NCI-H1694 treated with DMSO at 0.1 percent for 48 hours (cell line): ENCODE measurements at regions not wholly inside any gene's neighbourhood (a gene's known extent, or its start where the extent isn't known, plus 50 kb on each side); places are given as distances from the start of the nearest gene placed in this dataset.

ENCODE experiments used
- DNase-seq: peaks from one replicate; lab custom pipeline; 2025; lab: John Stamatoyannopoulos, UW

- DNase-seq = no peak
These were observed 662.4 kb downstream of the SLITRK1 start for GRCh38 chr13:83219832-83220231.

GRCh38 chr13:83216479-83217245 lies 665.6 kb downstream of the SLITRK1 start:
- DNase-seq = no peak

- DNase-seq = no peak
These were observed 666.6 kb downstream of the SLITRK1 start for GRCh38 chr13:83215627-83216026.

DNA sequence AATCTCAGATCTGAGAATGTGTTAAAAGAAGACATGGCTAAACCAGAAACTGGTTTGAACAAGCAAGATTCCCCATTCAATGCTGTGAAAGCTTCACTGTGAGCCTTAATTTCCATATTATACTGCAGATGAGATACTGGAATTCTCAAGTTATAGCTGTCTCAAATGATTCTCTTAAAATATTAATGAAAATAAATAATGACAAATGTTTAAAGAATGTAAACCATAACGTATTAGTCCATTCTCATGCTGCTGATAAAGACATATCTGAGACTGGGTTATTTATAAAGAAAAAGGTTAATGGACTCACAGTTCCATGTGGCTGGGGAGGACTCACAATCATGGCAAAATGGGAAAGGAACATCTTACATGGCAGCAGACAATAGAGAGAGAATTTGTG lies 667.8 kb downstream of the SLITRK1 start:
- no peak for DNase-seq

GRCh38 chr13:83211301-83211700 lies 671.0 kb downstream of the SLITRK1 start:
- DNase-seq = no peak

- DNase-seq = no peak
These were observed 677.4 kb downstream of the SLITRK1 start for GRCh38 chr13:83204886-83205285.

DNA sequence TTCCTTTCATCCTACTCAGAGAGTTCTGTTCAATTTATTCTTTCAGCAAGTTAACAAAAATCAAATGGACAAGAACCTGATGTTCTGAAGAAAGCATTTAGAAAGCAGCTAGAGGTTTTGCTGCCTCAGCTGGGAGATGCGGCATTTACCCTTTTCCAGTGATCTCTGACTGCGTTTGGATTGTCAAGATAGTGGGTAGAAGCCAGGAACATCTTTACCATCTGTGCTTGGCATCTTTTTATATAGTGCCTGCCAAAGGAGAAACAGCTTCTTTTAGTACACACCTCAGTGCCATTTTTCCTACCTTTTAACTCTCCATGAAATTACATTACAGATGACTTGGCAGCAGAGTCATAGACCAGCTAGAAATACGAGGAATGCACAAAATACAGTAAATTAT lies 680.8 kb downstream of the SLITRK1 start:
- no peak for DNase-seq

GRCh38 chr13:83197316-83197715 lies 685.0 kb downstream of the SLITRK1 start:
- DNase-seq = no peak

DNA sequence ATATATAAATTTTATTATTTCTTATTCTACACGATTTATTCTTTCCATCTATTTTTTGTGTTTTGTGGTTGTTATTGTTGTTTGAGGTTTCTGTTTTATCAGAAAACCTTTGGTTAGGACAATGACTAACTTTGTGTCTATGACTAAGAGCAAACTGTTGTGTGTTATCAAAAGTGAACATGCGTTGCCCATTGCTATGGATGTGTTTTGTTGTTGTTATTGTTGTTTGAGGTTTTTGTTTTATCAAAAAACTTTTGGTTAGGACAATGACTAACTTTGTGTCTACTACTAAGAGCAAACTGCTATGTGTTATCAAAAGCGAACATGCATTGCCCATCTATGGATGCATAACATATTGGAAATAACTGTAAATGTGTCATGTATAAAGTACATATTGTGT lies 692.3 kb downstream of the SLITRK1 start:
- no peak for DNase-seq

DNA sequence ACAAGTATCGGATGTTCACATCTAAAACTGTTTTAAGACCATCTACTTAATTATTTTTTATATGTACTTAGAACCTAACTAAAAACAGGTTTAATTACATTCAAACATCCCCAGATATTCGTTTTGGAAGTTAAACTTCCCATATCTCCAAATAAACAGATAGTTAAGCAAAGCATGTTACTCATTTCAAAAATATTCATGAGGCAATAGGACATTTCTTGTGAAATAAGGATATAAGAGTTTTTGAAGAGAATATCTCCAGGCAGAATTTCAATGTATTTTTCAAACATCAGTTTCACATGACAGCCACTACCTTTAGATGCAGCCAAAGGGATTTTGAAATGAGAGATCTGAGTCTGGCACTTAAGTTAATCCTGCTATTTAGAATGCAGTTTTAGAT lies 697.5 kb downstream of the SLITRK1 start:
- no peak for DNase-seq

- DNase-seq = no peak
These were observed 698.2 kb downstream of the SLITRK1 start for GRCh38 chr13:83184150-83184475.

DNA sequence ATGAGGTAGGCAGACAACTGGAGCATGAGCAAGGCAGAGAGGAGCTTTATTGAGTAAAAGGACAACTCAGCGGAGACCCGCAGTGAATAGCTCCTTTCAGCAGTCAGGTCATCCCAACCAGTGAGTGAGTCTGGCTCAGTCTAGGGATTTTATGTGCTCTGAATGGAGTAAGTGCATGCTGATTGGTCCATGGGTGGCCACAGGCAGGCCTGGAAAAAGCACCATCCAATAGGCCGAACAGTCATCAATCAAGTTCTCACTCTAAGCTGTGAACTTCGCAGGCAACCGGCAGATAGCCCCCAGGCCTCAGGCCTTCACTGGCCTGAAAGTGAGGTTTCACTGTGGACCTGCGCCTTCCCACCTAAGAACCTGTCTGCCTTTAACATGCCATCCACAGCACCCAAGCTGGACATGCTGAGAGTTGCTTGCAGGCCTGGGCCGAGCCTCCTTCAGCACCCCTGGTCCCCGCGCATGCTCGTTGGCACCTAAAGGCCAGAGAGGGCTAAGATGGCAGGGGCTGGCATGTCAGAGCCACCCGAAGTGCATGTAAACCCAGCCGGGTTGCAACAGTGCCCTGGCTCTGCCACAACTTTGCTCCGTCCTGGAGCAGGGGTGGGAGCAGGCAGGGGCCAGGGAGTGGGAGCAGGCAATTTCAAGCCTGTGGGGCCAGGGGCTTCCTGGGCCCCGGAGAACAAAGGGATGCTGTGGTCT lies 698.7 kb downstream of the SLITRK1 start:
- no peak for DNase-seq

DNA sequence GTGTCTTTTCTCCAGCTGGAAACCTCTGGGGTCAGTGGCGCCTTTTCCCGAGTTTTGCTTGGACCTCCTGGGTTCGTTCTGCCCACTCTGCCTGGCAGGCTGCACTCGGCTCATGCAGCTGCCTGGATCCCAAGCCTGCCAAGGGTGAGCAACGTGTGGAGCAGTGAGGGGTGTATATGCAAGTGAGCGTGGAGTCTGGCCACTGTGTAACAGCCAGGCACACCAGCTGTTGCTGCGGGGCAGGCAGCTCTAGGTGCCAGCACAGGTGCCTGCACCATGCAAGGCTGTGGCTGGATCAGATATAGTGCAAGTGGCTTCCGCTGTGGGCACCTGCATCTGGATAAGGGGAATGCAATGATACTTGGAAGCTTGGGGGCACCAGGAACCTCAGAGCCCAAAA lies 699.4 kb downstream of the SLITRK1 start:
- no peak for DNase-seq

GRCh38 chr13:83178008-83178407 lies 704.3 kb downstream of the SLITRK1 start:
- DNase-seq = no peak

DNA sequence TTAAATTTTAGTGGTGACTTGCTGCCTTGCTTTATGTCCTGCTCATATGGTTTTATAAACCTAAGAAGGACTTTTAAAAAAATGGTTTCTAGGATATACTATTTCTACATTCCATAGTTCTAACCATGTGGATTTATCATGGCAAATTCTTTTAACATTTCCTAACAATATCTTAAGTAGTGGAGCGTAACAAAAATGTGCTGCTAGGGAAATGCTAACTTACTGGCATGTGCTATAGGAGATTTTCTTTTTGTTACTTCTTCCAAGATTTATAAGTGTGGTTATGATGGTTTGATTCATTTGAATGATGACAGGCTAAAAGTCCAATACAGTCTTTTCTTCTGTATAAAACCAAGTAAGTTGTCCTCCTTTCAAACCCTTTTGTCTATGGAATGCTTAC lies 713.7 kb downstream of the SLITRK1 start:
- DNase-seq = no peak

GRCh38 chr13:83167203-83167602 lies 715.1 kb downstream of the SLITRK1 start:
- DNase-seq = no peak

GRCh38 chr13:83166550-83166949 lies 715.7 kb downstream of the SLITRK1 start:
- no peak for DNase-seq

DNA sequence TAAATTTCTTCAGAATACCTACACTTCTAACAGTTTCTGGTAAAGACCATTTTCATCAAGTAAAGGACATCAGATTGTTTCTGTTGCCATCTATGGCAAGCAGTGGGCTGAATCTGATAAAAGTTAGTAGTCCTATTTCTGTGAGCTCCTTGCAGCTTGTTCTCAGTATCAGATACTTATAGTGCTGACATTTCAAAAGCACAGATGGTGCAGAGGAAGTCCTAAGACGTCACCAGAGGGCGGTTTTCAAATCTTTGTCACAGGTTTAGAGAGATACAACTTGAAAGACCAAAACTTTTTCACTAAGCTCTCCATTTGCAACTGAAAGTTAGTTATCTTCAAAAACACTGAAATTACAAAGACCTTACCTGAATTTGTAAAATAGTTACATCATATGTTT lies 719.8 kb downstream of the SLITRK1 start:
- DNase-seq = no peak

DNA sequence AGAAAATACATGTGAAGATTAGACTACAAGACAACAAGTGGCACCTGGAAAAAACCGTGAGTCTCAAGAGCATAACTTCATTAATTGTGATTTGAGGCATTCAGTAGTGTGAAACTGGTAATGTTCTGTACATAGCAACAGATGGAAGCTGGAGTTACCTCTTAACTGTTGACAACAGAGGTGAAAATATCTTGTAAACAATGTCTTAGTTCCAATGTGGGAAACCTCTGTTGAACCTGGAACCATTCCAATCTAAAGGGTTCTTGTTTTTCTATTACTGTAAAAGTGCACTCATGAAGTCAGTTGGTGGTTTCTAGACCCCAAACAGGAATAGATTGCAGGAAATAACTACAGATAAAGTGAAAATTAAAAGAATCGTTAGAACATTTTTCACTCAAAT lies 728.4 kb downstream of the SLITRK1 start:
- DNase-seq = no peak

DNA sequence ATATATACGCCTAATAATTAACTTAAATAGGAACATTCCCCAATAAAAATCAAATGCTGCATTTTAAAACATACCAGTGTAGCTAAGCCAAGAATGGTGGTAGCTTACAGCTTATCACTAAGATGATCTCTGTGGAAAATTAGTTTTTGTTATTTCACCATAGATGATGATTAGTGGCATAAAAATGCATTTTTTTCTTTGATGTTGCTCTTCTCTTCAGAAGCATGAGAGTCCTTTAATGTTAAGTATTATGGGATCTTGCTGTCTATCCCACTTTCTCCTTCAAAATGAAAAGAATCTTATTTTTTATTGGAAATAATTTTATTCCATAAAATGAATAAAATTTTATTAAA lies 731.0 kb downstream of the SLITRK1 start:
- no peak for DNase-seq

- DNase-seq = no peak
These were observed 731.5 kb downstream of the SLITRK1 start for GRCh38 chr13:83150616-83151307.

GRCh38 chr13:83136660-83137059 lies 745.6 kb downstream of the SLITRK1 start:
- no peak for DNase-seq

GRCh38 chr13:83125791-83126190 lies 756.5 kb downstream of the SLITRK1 start:
- DNase-seq = no peak
